HG03521 (cell line): ENCODE measurements at regions not wholly inside any gene's neighbourhood (a gene's known extent, or its start where the extent isn't known, plus 50 kb on each side); places are given as distances from the start of the nearest gene placed in this dataset.

Experiments used
- ATAC-seq: cut with Tn5 transposase; IDR thresholded peaks from one replicate; pipeline ENCODE4 v1.9.1; 2021; ENCODE audit warnings: mild to moderate bottlenecking, moderate library complexity; ENCODE audit not compliant: unreplicated experiment

GRCh38 chr3:82311901-82312300 lies 550.5 kb upstream of the GBE1 start:
- ATAC-seq = no peak

GRCh38 chr3:82308755-82309154 lies 547.3 kb upstream of the GBE1 start:
- no peak for ATAC-seq

DNA sequence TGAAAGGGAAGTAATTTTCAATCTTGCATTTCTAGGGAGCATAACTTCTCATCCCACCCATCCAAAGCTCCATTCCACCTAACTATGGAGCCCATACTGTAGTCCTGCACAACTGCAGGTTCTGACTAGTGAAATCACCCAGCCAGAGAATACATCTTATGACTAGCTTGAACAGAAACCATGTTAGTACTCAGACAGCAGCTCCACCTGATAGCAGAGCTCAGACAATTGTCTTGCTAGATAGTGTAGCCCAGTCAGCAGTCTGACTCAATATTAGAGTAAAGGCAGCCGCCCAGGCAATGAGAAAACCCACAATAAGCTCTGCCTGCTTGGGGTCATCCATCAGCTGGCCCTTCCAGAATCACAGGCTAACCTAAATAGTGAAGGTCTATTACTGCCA lies 544.7 kb upstream of the GBE1 start:
- ATAC-seq = no peak

DNA sequence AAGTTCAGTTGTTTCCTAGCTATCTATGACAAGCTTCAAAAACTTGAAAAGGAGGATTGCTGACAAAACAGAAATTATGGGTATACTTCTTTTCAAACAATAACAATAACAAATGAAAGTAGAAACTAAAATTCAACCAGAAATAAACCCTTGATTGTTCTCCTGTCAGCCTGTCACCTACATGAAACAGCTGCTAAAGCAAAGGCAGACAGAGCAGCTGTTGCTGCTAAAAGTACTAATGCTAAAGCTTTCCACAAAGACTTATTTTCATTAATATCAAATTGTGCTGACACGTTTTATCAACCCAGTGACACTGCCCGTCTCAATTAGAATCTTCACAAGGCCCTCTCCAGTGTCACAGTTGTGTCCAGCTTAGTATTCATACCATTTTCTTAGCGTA lies 533.2 kb upstream of the GBE1 start:
- ATAC-seq = no peak

GRCh38 chr3:82293867-82294266 lies 532.4 kb upstream of the GBE1 start:
- ATAC-seq = no peak

DNA sequence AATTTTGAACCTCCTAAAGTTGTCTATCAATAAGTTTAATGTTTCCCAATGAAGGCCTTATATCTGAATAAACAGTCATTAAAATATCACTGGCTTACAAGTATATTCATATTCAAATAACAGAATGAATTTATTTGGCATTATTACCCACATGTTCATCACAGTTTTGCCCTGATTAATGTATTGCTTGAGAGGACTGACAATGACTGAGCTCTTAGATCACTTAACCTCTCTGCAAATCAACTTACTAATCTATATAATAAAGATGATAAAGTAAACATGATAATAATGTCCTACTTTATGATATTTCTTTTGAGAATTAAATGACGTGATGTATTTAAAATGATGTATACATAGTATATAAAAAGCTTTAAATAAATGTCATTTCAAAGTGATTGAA lies 532.0 kb upstream of the GBE1 start:
- ATAC-seq = no peak

- ATAC-seq = no peak
These were observed 526.1 kb upstream of the GBE1 start for GRCh38 chr3:82287562-82287961.

GRCh38 chr3:82281205-82281604 lies 519.8 kb upstream of the GBE1 start:
- no peak for ATAC-seq

DNA sequence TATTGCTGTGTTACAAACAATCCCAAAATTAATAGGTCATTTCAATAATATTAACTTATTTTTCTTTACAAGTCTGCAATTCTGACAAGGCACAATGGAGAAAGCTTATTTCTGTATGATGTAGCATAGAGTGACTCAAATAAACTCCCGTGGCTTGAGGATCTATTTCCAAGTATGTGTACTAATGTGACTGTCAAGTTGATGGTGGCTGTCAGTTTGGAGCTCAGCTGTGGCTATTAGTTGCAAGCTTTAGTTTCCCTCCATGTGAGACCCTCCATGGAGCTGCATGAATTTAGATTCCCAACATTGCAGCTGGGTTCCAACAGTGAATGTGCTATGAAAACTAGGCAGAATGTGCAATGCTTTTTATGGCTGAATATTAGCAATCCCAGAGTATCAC lies 515.5 kb upstream of the GBE1 start:
- ATAC-seq = no peak

DNA sequence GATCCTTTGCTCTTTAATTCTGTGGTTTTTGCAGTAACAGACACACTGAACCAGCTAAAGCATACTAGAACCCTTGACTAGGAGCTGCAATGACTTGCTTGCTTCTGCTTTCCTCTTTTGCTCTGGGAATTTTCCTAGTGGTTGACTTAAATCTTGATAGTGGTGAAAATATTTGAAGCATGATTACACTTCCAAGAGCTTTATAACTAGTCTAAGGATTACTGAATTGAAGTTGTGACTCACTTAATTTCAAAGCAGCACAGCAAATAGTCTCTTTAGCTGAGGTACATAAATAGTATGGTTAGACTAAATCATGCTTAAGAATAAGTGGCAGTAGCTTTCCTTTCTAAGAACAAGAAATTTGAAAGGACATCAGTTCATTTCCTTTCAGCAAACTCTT lies 513.5 kb upstream of the GBE1 start:
- ATAC-seq = no peak

- ATAC-seq = no peak
These were observed 504.3 kb upstream of the GBE1 start for GRCh38 chr3:82265747-82266146.

DNA sequence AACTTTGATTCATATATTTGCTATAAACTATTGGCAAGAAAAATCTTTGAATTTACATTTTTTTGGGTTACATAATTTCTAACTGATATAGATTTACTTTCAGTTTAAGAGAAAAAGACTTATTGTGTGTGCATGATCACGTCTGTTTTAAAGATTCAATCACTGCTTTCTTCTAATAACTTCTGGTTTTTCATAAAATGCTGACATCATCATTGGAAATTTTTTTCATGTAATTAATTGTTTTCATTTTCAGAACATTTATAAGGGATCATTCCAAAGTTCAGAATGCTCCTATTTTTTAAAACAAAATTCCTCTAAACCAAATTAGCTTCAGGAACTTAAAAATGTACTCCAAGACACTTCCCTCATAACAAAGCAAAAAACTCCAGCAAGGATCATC lies 500.7 kb upstream of the GBE1 start:
- ATAC-seq = no peak

DNA sequence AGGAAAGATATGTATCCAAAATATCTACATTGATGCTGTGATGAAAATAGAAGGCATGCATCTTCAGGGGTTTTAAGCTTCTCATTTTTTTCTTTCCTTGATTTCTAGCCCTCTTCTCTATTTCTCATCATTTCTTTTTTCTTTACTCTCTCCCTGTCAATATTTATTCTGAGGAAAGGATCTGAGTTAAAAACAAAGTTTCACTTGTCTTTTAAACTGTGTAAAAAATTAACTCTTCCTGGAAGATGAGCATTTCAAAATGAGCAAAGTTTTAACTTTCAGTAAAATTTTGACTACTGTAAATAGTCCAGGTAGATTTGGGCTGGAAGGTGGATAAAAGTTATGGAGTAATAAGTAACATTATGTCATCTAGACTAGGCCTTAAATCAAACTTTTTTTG lies 500.2 kb upstream of the GBE1 start:
- no peak for ATAC-seq

GRCh38 chr3:82261013-82261412 lies 499.6 kb upstream of the GBE1 start:
- no peak for ATAC-seq

DNA sequence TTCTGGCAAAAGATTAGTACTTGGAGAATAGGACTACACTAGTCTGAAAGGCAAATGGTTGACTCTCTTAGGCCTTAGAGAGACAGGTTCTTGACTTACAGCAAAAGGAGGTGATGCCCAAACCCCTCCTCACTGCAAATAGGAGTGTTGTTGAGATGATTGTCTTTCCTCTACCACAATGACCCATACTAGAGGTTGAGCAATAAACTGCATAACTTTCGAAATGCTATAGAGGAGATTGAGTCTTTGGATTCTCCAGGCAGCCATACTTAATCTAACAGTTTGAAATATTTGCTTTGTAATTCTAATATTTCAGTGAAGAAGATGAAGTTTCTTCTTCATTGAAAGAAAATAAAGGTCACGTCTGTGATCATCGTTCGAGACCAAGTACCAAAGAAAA lies 498.5 kb upstream of the GBE1 start:
- no peak for ATAC-seq

DNA sequence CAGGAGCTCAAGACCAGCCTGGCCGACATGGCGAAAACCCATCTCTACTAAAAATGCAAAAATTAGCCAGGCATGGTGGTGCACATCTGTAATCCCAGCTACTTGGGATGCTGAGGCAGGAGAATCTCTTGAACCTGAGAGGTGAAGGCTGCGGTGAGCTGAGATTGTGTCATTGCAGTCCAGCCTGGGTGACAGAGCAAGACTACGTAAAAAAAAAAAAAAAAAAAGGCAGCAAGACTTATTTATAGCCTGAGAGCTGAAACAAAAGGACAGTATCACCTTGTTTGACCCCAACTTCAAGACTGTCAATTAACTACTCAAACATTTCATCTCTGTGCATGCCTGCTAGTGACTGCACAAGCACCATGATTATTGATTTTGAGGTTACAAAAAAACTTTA lies 478.9 kb upstream of the GBE1 start:
- ATAC-seq = no peak

DNA sequence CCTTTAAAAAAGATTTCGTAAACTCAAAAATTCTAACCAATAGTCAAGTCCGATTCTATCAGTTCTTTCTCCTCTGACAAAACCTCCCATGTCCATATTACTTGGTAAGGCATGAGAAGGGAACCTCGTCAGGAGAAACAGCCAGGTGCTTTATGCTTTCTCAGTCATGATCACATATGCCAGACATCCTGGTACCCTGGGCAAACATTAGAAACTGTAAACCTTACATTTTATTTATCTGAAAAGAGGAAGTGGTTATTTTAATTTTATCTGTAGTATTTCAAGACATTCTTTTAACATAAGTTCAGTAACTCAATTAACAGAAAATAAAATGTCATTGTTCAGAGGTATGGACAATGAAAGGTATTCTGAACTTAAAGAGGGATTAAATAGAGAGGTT lies 474.8 kb upstream of the GBE1 start:
- ATAC-seq = no peak

DNA sequence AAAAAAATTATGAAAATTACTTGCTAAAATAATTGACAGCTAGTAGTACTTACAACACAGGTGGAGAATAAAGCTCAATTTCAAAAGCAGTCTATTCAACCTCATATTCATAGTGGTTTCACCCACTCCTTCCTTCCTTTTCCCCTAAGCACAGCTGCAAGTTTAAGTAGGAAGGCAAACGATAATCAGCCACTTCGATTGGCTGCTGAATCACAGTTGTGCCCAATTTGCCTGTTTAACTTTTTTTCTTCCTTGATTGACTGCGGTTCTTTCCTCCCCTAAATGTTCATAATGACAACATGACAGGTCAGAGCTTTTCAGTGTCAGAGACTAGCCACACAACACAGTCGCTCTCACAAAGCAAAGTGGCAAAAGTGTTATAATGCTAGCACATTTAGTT lies 468.0 kb upstream of the GBE1 start:
- ATAC-seq = peak; percentile 62

- no peak for ATAC-seq
These were observed 463.2 kb upstream of the GBE1 start for GRCh38 chr3:82224661-82225060.

- ATAC-seq = no peak
These were observed 461.0 kb upstream of the GBE1 start for GRCh38 chr3:82222401-82222800.

GRCh38 chr3:82217571-82217970 lies 456.1 kb upstream of the GBE1 start:
- ATAC-seq = no peak

GRCh38 chr3:82208002-82208710 lies 446.7 kb upstream of the GBE1 start:
- no peak for ATAC-seq

DNA sequence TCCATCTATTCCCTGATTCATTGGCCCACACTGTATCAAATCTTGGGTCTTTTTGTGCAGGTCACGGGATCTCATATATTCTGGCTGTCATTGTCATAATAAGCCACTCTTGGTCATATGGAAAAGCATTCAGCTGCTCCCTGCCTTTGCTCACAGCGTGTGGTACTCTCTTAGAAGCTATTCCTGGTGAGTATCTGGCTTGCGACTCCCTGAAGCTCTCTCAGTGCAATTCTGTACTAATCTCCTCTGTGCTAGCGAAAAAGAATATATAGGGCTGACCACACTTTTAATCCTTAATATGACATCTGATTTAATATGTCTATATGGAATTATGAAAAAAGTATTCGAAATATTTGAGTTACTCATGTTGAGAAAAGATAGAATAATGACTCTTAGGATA lies 440.8 kb upstream of the GBE1 start:
- ATAC-seq = no peak
